ENCODE measurements at regions not wholly inside any gene's neighbourhood (a gene's known extent, or its start where the extent isn't known, plus 50 kb on each side); places are given as distances from the start of the nearest gene placed in this dataset.

GRCh38 chr6:169939554-169940164 lies 188.2 kb downstream of the ERMARD start:
- no peak for FAIRE-seq
- no peak for DNase-seq (ENCODE audit: insufficient read length, low spot score)
- TF ChIP-seq POLR2A (IDR thresholded peaks at IDR 0.05; ENCODE audit: low read depth, low read length) (no peak), PAX5 (IDR thresholded peaks at IDR 0.05; ENCODE audit: insufficient read depth, low read length, severe bottlenecking) (no peak), POU2F2 (IDR thresholded peaks at IDR 0.05; ENCODE audit: low read depth, low read length) (no peak), POLR2AphosphoS5 (IDR thresholded peaks at IDR 0.05; ENCODE audit: low read depth, low read length) (no peak), SPI1 (IDR thresholded peaks at IDR 0.05; ENCODE audit: low read depth, low read length) (no peak), TAF1 (IDR thresholded peaks at IDR 0.05; ENCODE audit: low read depth, low read length) (no peak)

DNA sequence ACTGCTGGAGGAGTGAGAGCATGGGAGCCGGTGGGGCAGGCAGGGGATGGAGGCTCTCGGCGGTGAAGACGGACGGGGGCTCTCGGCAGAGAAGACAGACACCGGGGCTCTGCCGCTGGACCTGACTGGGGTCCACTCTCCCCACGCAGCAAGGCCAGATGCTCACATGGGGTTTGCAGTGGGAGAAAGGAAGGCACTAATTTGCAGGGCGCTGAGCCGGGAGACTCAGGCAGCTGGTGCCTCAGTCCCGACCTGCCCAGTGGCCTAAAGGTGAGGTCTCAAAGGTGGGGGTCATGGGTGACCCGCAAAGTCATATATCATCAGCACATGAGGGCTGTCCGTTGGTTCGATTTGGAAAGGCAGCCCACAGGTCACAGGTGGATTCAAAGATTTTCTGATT lies 187.3 kb downstream of the ERMARD start:
- no peak for FAIRE-seq
- no peak for DNase-seq (ENCODE audit: insufficient read length, low spot score)
- TF ChIP-seq POLR2AphosphoS5 (IDR thresholded peaks at IDR 0.05; ENCODE audit: low read depth, low read length) (no peak), TAF1 (IDR thresholded peaks at IDR 0.05; ENCODE audit: low read depth, low read length) (no peak), PAX5 (IDR thresholded peaks at IDR 0.05; ENCODE audit: insufficient read depth, low read length, severe bottlenecking) (no peak), SPI1 (IDR thresholded peaks at IDR 0.05; ENCODE audit: low read depth, low read length) (no peak), POU2F2 (IDR thresholded peaks at IDR 0.05; ENCODE audit: low read depth, low read length) (no peak), POLR2A (IDR thresholded peaks at IDR 0.05; ENCODE audit: low read depth, low read length) (no peak)

DNA sequence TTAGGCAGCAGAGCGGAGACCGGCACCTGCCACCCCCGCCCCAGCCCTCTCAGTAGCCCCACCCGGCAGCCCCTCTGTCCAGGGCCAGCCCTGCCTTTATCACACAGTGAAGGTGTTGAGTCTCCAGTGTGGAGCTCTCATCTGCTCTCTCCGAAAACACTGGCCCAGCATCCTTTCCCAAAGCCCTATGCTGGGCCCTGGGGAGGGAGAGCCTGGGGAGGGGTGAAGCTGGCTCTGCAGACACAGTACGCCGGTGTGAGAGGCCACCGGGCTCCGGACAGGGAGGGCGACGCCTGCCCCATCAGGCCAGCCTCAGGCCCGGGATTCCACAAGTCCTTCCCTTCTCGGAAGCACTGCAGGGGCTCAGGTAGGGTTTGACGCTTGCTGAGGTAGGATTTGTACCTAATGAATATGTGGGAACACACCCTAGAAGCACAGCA lies 186.9 kb downstream of the ERMARD start:
- DNase-seq (ENCODE audit: insufficient read length, low spot score): no peak
- TF ChIP-seq POU2F2 (IDR thresholded peaks at IDR 0.05; ENCODE audit: low read depth, low read length): no peak
- TF ChIP-seq POLR2A (IDR thresholded peaks at IDR 0.05; ENCODE audit: low read depth, low read length): no peak
- no peak for TF ChIP-seq PAX5 (IDR thresholded peaks at IDR 0.05; ENCODE audit: insufficient read depth, low read length, severe bottlenecking)
- TF ChIP-seq POLR2AphosphoS5 (IDR thresholded peaks at IDR 0.05; ENCODE audit: low read depth, low read length): no peak
- no peak for TF ChIP-seq TAF1 (IDR thresholded peaks at IDR 0.05; ENCODE audit: low read depth, low read length)
- TF ChIP-seq SPI1 (IDR thresholded peaks at IDR 0.05; ENCODE audit: low read depth, low read length): no peak
- FAIRE-seq: no peak

GRCh38 chr6:169937389-169938261 lies 186.2 kb downstream of the ERMARD start:
- no peak for DNase-seq (ENCODE audit: insufficient read length, low spot score)
- TF ChIP-seq PAX5 (IDR thresholded peaks at IDR 0.05; ENCODE audit: insufficient read depth, low read length, severe bottlenecking) (no peak), POLR2AphosphoS5 (IDR thresholded peaks at IDR 0.05; ENCODE audit: low read depth, low read length) (no peak), SPI1 (IDR thresholded peaks at IDR 0.05; ENCODE audit: low read depth, low read length) (no peak), POLR2A (IDR thresholded peaks at IDR 0.05; ENCODE audit: low read depth, low read length) (no peak), POU2F2 (IDR thresholded peaks at IDR 0.05; ENCODE audit: low read depth, low read length) (no peak), TAF1 (IDR thresholded peaks at IDR 0.05; ENCODE audit: low read depth, low read length) (no peak)
- FAIRE-seq: no peak

- FAIRE-seq: no peak
- TF ChIP-seq SPI1 (IDR thresholded peaks at IDR 0.05; ENCODE audit: low read depth, low read length) (no peak), PAX5 (IDR thresholded peaks at IDR 0.05; ENCODE audit: insufficient read depth, low read length, severe bottlenecking) (no peak), POU2F2 (IDR thresholded peaks at IDR 0.05; ENCODE audit: low read depth, low read length) (no peak)
- DNase-seq (ENCODE audit: insufficient read length, low spot score): no peak
These were observed 185.0 kb downstream of the ERMARD start for GRCh38 chr6:169936355-169936975.

DNA sequence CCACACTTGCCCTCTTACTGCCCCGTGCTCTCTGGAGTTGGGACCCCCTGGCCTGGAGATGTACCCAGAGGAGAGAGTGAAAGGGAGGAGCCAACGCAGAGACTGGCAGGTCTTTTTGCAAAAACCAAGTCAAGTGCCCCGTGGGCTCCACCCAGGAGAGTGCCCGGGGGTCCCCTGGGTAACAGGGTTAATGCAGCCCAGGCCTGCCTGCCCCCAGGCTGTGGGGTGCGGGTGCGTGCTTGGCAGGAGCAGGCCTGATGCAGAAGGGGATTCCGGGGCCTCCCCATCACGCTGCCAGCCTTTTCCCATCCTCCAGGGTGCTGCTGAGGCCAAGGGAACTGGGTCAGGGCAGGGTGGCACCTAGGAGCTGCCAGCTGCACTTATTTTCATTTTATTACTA lies 184.4 kb downstream of the ERMARD start:
- TF ChIP-seq POU2F2 (IDR thresholded peaks at IDR 0.05; ENCODE audit: low read depth, low read length) (no peak), TAF1 (IDR thresholded peaks at IDR 0.05; ENCODE audit: low read depth, low read length) (no peak), SPI1 (IDR thresholded peaks at IDR 0.05; ENCODE audit: low read depth, low read length) (no peak), POLR2AphosphoS5 (IDR thresholded peaks at IDR 0.05; ENCODE audit: low read depth, low read length) (no peak), PAX5 (IDR thresholded peaks at IDR 0.05; ENCODE audit: insufficient read depth, low read length, severe bottlenecking) (no peak), POLR2A (IDR thresholded peaks at IDR 0.05; ENCODE audit: low read depth, low read length) (no peak)
- FAIRE-seq (no peak), DNase-seq (ENCODE audit: insufficient read length, low spot score) (no peak)

DNA sequence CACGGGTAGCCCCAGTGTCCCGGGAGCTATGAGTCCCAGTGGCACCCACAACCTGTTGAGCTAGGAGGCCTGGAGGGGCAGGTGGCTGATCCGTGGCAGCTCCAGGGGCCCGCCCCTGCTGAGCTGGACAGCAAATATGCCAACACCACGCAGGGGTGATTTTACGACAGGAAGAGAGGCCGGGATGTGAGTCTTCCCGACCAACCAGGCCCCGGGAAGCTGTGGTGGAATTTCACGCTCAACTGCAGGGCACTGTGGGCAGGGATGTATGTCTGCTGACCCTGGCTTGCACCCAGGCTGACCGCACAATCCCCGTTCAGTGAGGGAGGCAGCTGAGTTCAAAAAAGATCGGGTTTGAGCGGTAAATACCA lies 183.9 kb downstream of the ERMARD start:
- DNase-seq (ENCODE audit: insufficient read length, low spot score): no peak

DNA sequence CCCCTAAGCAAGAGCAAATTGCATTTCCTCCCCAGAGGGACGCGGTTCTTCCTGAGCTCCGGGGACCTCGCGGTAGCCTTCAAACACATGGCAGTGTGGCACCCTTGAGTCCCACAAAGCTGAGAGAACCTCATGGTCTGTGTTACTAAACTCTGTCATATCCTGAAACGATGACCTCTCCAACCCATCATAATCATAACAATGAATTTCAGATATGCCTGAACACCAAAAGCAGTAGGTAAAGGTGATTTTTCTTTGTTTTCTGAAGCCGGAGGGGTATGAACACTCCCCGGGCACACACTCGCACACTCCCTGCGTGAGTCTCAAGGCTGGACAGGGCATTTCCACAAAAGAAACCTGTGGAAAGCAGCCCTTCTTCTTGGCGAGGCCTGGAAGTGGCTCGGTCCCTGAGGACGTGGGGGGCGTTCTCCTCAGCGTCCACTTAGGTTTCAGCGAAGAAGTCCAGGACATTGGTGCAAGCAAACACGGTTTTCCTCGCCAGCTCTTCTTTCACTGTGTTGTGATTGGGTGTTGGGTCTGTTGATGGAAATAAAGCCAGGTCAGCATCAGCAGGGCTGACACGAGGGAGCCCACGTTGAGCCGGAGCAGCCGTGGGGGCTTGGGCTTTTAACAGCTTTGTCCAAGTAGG lies 183.4 kb downstream of the ERMARD start:
- FAIRE-seq (no peak), DNase-seq (ENCODE audit: insufficient read length, low spot score) (no peak)
- TF ChIP-seq POLR2AphosphoS5 (IDR thresholded peaks at IDR 0.05; ENCODE audit: low read depth, low read length): no peak
- TF ChIP-seq TAF1 (IDR thresholded peaks at IDR 0.05; ENCODE audit: low read depth, low read length): no peak
- TF ChIP-seq POU2F2 (IDR thresholded peaks at IDR 0.05; ENCODE audit: low read depth, low read length): no peak
- TF ChIP-seq POLR2A (IDR thresholded peaks at IDR 0.05; ENCODE audit: low read depth, low read length): no peak
- TF ChIP-seq PAX5 (IDR thresholded peaks at IDR 0.05; ENCODE audit: insufficient read depth, low read length, severe bottlenecking): no peak
- no peak for TF ChIP-seq SPI1 (IDR thresholded peaks at IDR 0.05; ENCODE audit: low read depth, low read length)

More for the DNA sequence above, 183.9 kb downstream of the ERMARD start:
- FAIRE-seq: no peak
- TF ChIP-seq PAX5 (IDR thresholded peaks at IDR 0.05; ENCODE audit: insufficient read depth, low read length, severe bottlenecking) (no peak), TAF1 (IDR thresholded peaks at IDR 0.05; ENCODE audit: low read depth, low read length) (no peak), POLR2A (IDR thresholded peaks at IDR 0.05; ENCODE audit: low read depth, low read length) (no peak), POLR2AphosphoS5 (IDR thresholded peaks at IDR 0.05; ENCODE audit: low read depth, low read length) (no peak), POU2F2 (IDR thresholded peaks at IDR 0.05; ENCODE audit: low read depth, low read length) (no peak), SPI1 (IDR thresholded peaks at IDR 0.05; ENCODE audit: low read depth, low read length) (no peak)
